ENCODE measurements at regions not wholly inside any gene's neighbourhood (a gene's known extent, or its start where the extent isn't known, plus 50 kb on each side); places are given as distances from the start of the nearest gene placed in this dataset.
"Not testable (repeated sequence)": the region's sequence is repeated elsewhere in the genome, so short reads cannot be mapped to it uniquely, and the experiment has no call there.

DNA sequence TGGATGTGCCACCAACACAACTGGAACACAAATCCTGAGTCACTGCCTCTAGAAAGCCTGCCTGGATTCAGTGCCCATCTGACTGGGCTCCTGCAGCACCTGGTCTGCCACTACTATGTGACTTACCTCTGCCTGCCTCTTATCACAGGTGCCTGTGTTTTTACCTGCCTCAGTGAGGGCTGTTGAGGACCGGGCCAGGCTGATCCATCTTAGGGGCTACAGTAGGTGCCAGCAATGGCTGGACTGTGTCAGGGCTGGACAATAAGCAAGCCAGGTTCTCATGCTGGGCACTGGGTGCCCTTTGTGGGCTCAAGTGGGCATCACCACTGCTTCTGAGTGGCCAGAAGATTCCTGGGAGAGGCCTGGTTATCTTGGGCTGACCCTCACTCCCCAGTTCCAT is 948.6 kb upstream of the TPTE start:
- not testable (repeated sequence) for DNase-seq

GRCh38 chr21:9573528-9573927 is 947.9 kb upstream of the TPTE start:
- not testable (repeated sequence) for DNase-seq

GRCh38 chr21:9579275-9579674 is 942.1 kb upstream of the TPTE start:
- DNase-seq, result not testable (repeated sequence)

DNA sequence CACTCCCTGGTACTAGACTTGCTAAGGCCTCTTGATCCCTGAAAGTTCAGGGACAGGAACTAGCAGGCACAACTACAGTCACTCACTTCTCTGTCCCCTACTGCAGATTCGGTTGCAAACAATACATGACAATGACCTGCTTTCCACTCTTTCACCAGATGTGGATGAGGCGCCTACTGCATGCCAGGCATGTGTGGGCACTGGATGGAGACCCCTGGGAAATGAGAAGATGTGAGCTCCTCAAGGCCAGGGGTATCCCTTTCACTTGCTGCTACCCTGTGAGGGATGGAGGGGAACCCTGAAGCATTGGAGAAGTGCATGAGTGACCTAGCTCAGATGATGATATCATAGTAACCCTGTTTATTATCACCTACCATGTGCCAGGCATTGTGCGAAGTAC is 933.4 kb upstream of the TPTE start:
- not testable (repeated sequence) for DNase-seq

GRCh38 chr21:9592591-9592990 is 928.8 kb upstream of the TPTE start:
- DNase-seq, result not testable (repeated sequence)

- DNase-seq, result not testable (repeated sequence)
These were observed 927.7 kb upstream of the TPTE start for GRCh38 chr21:9593646-9594045.

- not testable (repeated sequence) for DNase-seq
These were observed 907.4 kb upstream of the TPTE start for GRCh38 chr21:9614011-9614410.

GRCh38 chr21:9621121-9621793 is 900.1 kb upstream of the TPTE start:
- DNase-seq, result not testable (repeated sequence)

GRCh38 chr21:9628051-9628450 is 893.3 kb upstream of the TPTE start:
- not testable (repeated sequence) for DNase-seq

GRCh38 chr21:9647409-9647808 is 874.0 kb upstream of the TPTE start:
- not testable (repeated sequence) for DNase-seq

DNA sequence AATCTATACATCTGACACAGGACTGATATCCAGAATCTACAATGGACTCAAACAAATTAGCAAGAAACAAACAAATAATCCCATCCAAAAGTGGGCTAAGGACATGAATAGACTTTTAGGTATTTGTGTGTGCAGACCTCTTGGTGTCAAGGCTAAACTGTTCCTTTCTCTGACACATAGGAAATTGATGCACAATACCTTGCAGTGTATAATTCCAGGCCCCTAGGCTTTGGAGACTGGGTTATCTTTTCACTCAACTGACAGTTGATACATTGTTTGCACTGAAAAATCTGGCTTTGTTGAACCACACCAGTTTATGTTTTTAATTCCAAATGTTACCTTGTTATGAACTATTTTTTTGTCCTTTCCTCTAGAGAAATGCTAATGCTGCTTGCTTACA is 873.1 kb upstream of the TPTE start:
- DNase-seq, result not testable (repeated sequence)

DNA sequence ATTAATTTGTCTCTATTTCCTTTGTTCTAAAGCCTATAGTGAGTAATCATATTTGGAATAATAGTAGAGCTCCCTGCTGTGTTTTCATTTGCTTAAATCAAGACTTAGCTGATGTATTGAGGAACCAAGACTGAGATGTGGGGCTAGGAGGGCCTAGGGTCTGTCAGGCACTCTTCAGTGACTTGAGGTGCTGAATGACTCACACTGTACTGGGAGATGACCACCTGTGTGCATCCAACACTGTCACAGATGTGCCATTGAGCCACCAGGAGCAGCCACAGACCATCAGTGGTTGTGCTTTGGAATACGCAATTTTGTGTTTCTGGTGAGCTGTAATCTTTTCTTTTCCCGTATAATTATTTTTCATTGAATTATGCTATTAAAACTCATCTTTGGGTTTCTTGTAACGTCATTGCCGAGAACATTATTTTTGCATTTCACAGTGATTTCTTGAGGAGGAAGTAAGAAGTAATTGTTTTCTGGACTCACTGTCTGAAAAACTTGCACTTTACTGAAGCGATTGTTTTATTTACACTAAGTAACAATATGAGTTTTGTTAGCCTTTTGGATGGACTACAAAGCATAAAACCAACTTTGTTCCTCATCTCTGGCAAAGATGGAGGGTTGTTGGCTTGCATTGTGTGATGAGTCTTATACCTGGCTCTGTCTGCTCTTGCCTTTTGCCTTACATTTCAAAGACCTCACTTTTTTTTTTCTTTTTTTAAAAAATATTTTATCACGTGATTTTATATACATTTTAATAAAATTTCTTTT is 872.2 kb upstream of the TPTE start:
- DNase-seq, result not testable (repeated sequence)

- DNase-seq, result not testable (repeated sequence)
These were observed 868.6 kb upstream of the TPTE start for GRCh38 chr21:9652819-9653218.

DNA sequence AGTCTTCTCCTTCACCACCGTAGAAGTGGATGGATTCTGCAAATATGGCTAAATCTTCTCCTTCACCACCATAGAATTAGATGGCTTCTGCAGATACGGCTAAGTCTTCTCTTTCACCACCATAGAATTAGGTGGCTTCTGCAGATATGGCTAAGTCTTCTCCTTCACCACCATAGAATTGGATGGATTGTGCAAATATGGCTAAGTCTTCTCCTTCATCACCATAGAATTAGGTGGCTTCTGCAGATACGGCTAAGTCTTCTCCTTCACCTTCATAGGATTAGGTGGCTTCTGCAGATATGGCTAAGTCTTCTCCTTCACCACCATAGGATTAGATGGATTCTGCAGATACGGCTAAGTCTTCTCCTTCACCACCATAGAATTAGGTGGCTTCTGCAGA is 866.2 kb upstream of the TPTE start:
- not testable (repeated sequence) for DNase-seq

GRCh38 chr21:9656455-9656854 is 864.9 kb upstream of the TPTE start:
- not testable (repeated sequence) for DNase-seq

DNA sequence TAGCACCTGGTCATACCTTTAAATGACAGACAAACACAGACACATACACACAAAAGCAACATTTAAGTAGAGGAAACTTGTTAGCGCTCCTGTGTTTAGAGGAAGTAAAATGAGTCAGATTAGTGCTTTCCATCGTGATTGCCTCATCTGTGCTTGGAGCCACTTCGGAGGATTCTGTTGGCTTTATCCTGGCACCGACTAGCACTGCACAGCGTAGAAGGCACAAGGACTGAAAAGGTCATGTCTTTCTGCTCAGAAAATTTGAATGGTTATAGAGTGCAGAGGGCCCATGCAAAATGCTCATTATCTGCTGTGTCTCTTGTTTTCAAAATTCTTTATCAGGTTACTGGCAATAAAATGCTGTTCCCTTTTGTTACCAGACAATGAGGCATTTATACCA is 863.6 kb upstream of the TPTE start:
- not testable (repeated sequence) for DNase-seq

DNA sequence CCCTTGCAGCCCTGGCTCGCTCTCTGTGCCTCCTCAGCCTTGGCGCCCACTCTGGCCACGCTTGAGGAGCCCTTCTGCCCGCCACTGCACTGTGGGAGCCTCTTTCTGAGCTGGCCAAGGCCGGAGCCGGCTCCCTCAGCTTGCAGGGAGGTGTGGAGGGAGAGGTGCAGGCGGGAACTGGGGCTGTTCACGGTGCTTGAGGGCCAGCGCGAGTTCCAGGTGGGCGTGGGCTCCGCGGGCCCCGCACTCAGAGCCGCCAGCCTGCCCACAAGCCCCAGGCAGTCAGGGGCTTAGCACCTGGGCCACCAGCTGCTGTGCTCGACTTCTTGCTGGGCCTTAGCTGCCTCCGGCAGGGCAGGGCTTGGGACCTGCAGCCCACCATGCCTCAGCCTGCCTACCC is 861.5 kb upstream of the TPTE start:
- DNase-seq, result not testable (repeated sequence)

DNA sequence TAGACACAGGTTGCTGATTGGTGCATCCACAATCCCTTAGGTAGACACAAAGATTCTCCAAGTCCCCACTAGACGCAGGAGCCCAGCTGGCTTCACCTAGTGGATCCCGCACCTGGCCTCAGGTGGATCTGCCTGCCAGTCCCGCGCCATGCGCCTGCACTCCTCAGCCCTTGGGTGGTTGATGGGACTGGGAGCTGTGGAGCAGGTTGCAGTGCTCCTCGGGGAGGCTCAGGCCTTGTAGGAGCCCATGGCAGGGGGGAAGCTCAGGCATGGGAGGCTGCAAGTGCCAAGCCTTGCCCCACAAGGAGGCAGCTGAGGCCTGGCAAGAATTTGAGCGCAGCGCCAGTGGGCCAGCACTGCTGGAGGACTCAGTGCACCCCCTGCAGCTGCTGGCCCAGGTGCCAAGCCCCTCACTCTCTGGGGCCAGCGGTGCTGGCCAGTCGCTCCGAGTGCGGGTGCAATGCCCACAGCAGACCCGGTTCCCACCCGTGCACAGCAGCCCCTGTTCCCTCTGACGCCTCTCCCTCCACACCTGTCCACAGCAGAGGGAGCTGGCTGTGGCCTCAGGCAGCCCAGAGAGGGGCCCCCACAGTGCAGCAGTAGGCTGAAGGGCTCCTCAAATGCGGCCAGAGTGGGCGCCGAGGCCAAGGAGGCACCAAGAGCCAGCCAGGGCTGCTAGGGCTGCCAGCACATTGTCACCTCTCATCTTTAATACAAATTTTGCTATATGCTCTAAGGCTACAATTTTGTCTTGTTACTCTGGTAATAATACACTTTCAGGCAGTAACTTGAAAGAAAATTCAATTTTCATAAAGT is 857.3 kb upstream of the TPTE start:
- DNase-seq, result not testable (repeated sequence)

GRCh38 chr21:9675811-9676210 is 845.6 kb upstream of the TPTE start:
- DNase-seq, result not testable (repeated sequence)

DNA sequence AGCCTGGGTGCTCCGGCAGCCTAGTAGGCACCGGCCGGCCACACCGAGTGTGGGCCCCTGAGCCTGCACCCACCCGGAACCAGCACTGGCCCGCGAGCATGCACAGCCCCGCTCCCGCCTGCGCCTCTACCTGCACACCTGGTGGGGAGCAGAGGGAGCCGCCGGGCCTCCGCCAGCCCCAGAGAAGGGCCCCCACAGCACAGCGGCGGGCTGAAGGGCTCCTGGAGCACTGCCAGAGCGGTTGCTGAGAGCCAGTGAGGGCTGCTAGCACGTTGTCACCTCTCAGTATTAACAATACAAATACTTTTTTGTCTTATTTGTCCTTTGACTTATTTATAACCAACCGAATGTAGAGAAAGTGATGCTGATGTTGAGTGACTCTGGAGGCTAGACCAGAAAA is 842.4 kb upstream of the TPTE start:
- DNase-seq, result not testable (repeated sequence)

DNA sequence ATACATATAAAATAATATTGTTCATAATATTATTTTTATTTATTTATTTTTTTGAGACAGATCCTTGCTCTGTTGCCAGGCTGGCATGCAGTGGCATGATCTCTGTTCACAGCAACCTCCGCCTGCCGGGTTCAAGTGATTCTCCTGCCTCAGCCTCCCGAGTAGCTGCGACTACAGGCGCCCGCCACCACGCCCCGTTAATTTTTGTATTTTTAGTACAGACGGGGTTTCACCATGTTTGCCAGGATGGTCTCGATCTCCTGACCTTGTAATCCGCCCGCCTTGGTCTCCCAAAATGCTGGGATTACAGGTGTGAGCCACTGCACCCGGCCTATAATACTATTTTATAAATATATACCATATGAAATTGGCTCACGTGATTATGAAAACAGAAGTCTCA is 832.4 kb upstream of the TPTE start:
- not testable (repeated sequence) for DNase-seq

GRCh38 chr21:9690981-9691380 is 830.4 kb upstream of the TPTE start:
- not testable (repeated sequence) for DNase-seq

GRCh38 chr21:9695759-9696158 is 825.6 kb upstream of the TPTE start:
- not testable (repeated sequence) for DNase-seq
